ENCODE measurements at regions not wholly inside any gene's neighbourhood (a gene's known extent, or its start where the extent isn't known, plus 50 kb on each side); places are given as distances from the start of the nearest gene placed in this dataset.

DNA sequence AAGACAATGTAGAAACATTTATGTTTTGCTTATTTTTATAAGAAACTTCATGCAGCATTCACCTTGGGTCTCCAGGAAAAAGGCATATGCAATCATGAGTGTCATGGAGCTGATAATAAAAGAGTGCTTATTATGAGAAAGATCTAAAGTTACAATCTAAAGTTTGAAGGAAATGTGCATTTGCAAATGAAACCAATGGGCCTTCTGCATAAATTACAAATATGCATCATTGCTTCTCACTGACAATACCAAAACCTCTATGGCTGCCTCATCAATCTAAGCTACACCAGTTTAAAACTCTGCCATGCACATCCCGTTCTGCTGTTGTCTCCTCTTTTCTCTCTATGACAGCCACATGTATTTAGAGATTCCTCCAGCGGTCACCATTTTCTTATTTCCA, 103.2 kb upstream of the ABI3BP start:
- no peak for DNase-seq (ENCODE audit: low read depth)
- TF ChIP-seq, protein P1, sequence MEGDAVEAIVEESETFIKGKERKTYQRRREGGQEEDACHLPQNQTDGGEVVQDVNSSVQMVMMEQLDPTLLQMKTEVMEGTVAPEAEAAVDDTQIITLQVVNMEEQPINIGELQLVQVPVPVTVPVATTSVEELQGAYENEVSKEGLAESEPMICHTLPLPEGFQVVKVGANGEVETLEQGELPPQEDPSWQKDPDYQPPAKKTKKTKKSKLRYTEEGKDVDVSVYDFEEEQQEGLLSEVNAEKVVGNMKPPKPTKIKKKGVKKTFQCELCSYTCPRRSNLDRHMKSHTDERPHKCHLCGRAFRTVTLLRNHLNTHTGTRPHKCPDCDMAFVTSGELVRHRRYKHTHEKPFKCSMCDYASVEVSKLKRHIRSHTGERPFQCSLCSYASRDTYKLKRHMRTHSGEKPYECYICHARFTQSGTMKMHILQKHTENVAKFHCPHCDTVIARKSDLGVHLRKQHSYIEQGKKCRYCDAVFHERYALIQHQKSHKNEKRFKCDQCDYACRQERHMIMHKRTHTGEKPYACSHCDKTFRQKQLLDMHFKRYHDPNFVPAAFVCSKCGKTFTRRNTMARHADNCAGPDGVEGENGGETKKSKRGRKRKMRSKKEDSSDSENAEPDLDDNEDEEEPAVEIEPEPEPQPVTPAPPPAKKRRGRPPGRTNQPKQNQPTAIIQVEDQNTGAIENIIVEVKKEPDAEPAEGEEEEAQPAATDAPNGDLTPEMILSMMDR (IDR thresholded peaks at IDR 0.05; ENCODE audit: low read depth, low read length, missing control alignments) = no peak
- no peak overlapping the region for H3K4me3 ChIP-seq (ENCODE audit: low read depth, low read length)

DNA sequence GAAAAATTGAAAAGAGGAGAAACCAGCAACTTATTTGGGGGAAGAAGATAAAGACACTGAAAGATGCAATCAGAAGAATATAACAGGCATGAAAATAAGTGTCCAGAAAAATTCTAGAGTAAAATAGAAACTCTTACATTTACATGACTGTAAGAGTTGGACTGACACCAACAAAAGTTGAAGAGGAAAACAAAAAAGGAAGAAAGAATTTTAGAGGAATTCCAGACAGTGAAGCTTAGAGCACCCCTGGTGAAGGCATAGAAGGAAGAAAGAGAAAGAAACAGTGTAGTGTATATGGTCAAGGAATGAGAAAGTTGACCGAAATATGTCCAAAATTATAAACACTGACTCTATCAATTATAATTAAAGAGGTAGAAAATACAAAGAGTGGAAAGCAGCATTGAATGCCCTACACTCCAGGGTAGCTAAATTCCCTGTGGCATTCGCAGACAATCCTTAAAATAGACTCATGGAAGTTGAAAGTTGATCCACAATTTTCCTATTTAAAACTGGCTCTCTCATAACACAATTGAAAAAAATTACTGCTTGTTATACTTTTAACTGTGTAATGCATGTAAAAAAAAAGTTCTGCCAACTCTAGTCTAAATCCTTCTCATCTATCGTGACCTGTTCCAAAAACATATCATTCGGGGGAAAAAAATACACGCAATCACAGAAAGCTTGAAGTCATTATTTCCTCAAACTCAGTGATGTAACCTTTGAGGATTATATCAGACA, 102.6 kb upstream of the ABI3BP start:
- no peak for DNase-seq (ENCODE audit: low read depth)
- no peak overlapping the region for H3K4me3 ChIP-seq (ENCODE audit: low read depth, low read length)
- TF ChIP-seq, protein P1 (IDR thresholded peaks at IDR 0.05; ENCODE audit: low read depth, low read length, missing control alignments) = no peak

DNA sequence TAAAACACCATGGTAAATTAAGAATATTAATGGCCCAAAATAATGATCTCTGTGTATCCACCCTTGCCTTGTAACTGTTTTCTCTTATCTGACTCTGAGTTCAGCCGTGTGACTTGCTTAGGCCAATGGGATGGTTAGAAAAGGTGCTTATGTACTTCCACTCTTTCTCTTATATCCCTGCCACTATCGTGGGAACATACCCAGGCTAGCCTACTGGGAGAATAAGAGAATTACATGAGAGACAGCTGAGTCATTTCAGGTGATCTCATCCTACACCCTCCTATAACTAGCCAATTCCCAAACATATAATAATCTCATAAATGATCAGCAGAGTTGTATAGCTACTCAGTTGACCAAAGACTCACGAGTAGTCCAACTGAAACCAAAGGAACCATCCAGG, 98.3 kb upstream of the ABI3BP start:
- H3K4me3 ChIP-seq (ENCODE audit: low read depth, low read length) = no peak overlapping the region
- DNase-seq (ENCODE audit: low read depth) = no peak
- TF ChIP-seq, protein P1 (IDR thresholded peaks at IDR 0.05; ENCODE audit: low read depth, low read length, missing control alignments) = no peak

DNA sequence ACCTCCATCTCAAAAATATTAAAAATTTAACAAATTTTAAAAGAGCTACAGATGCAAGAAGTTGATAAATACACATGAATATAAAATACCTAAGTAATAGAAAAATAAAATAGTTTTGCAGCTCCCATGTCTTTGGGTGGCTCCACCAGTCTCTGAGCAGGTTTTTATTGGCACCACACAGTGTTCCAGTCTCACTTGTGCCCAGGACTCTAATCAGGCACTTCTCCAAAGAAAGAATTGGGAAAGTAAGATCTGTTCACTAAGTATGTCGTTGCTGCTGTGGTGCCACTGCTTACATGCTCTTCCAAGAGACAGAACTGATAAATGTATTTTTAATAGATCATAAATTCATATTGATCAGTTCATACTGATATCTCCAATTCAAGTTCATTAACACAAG, 92.5 kb upstream of the ABI3BP start:
- H3K4me3 ChIP-seq (ENCODE audit: low read depth, low read length) = no peak overlapping the region
- DNase-seq (ENCODE audit: low read depth) = no peak
- TF ChIP-seq, protein P1 (IDR thresholded peaks at IDR 0.05; ENCODE audit: low read depth, low read length, missing control alignments) = no peak

DNA sequence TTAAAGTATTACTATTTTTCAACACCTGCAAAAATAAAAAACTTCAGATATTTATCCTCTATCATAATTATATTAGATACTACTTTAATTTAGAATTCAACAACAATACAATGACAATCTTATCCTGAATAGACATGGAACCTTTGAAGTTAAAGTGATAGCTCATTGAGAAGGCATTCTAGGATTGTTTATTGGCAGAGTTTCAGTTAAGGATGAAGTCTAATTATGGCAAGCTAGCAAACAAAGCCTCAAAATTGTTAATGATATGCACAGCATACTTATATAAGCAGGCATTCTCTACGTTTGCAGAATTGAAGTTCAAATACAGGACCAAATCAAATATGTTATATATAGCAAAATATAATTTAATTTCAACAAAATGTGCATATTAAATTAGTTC, 91.2 kb upstream of the ABI3BP start:
- H3K4me3 ChIP-seq (ENCODE audit: low read depth, low read length) = no peak overlapping the region
- no peak for DNase-seq (ENCODE audit: low read depth)
- TF ChIP-seq, protein P1 (IDR thresholded peaks at IDR 0.05; ENCODE audit: low read depth, low read length, missing control alignments) = no peak

DNA sequence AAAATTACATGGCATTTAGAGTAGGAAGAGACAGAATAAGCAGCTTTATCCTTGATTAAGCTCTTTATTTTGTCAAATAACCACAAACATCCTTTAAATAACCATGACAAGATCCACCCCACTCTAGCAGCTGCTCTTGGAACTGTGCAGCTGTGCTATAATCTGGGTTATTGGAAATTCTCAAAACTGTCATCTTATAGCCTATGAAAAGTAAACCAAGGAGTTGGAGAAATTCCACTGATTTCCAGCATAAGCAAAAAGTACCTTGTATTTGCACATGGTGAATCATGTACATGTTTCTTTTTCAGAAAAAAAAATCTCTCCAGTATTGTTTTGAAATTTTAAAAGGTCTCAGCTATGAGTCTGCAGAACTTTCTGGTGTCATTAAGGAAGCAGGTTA, 88.8 kb upstream of the ABI3BP start:
- no peak for DNase-seq (ENCODE audit: low read depth)
- no peak overlapping the region for H3K4me3 ChIP-seq (ENCODE audit: low read depth, low read length)
- TF ChIP-seq, protein P1 (IDR thresholded peaks at IDR 0.05; ENCODE audit: low read depth, low read length, missing control alignments) = no peak

DNA sequence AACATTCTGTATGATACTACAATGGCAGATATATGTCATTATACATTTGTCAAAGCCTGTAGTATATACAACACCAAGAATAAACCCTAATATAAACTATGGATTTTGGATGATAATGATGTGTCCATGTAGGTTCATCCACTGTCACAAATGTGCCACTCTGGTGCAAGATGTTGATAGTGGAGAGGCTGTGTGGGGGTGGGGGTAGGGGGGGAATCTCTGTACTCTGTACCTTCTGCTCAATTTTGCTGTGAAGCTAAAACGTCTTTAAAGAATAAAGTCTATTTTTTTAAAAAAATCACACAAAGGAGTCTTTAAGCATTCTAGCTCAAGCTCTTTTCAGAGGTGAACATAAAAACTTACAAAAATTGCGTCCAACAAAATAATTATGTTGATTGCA, 88.2 kb upstream of the ABI3BP start:
- DNase-seq (ENCODE audit: low read depth) = no peak
- no peak overlapping the region for H3K4me3 ChIP-seq (ENCODE audit: low read depth, low read length)
- TF ChIP-seq, protein P1 (IDR thresholded peaks at IDR 0.05; ENCODE audit: low read depth, low read length, missing control alignments) = no peak
